ENCODE measurements at regions not wholly inside any gene's neighbourhood (a gene's known extent, or its start where the extent isn't known, plus 50 kb on each side); places are given as distances from the start of the nearest gene placed in this dataset.

DNA sequence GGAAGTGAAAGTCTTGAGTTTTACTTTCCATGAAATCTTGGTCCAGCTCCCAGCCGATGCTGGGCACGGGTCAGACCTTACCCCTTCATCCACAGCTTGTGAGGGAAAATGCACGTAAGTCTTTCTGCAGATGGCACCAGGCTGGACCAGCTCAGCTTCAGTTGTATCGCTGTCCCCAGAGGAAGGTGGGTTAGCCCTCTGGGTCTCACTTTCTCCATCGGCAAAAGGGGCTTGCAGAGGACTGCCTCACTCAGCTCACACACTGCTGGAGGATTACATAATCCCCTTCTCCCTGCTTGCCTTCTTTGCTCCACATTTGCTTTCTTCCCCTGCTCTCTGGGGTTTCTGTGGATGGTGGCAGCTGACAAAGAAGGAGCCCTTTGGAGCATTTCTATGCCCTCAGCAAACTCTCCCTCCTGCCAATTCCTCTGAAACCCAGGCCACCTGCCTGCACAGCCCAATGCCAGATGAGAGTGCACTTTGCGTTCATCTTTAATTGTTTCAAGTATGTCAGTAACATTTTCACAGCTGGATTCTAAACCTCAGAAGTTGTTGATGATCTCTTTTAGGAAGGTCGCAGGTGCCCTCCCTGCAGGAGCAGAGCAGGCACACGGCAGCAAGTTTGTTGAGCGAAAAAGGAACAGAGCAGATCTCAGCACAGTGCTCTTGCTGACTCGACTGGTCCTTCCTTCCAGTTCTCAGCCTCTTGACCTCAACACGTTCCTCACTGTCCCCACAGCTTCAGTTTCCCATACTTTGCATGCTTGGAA lies 155.6 kb upstream of the GLI2 start:
- TF ChIP-seq, protein P1, sequence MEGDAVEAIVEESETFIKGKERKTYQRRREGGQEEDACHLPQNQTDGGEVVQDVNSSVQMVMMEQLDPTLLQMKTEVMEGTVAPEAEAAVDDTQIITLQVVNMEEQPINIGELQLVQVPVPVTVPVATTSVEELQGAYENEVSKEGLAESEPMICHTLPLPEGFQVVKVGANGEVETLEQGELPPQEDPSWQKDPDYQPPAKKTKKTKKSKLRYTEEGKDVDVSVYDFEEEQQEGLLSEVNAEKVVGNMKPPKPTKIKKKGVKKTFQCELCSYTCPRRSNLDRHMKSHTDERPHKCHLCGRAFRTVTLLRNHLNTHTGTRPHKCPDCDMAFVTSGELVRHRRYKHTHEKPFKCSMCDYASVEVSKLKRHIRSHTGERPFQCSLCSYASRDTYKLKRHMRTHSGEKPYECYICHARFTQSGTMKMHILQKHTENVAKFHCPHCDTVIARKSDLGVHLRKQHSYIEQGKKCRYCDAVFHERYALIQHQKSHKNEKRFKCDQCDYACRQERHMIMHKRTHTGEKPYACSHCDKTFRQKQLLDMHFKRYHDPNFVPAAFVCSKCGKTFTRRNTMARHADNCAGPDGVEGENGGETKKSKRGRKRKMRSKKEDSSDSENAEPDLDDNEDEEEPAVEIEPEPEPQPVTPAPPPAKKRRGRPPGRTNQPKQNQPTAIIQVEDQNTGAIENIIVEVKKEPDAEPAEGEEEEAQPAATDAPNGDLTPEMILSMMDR (conservative IDR thresholded peaks at IDR 0.05; ENCODE audit: low read depth): no peak
- DNase-seq (ENCODE audit: low spot score): no peak
- ChIA-PET CTCF (interaction anchor here (0.6 kb wide), 1 partner anchor 25 kb away, joined by 3 read pairs; no protein-coding TSS in a partner anchor), POLR2A (ENCODE audit: low non-redundant PET) (no interaction called here)
- H3K27ac ChIP-seq: no peak overlapping the region

DNA sequence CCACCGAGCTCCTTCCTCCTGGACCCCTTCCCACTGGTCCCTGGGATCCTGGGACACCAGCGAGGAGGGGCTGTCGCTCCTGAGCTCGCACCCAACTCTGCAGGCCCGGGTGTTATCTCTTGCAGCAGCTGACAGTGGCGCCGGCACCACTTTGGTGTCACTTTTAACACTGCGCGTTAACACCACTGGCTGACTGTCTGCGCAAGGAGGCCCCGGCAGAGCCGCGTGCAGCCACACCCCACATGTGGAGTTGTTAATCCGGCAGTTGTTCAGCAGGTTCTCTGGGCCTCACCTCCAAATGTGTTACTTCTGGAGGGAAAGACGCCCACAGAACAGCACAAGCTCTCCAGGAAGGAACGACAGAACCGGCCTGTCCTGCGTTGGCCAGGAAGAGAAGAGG lies 155.0 kb upstream of the GLI2 start:
- ChIA-PET POLR2A (ENCODE audit: low non-redundant PET) (no interaction called here), CTCF (interaction anchor here (0.6 kb wide), 1 partner anchor 26 kb away, joined by 3 read pairs; no protein-coding TSS in a partner anchor)
- DNase-seq (ENCODE audit: low spot score): no peak
- TF ChIP-seq, protein P1 (conservative IDR thresholded peaks at IDR 0.05; ENCODE audit: low read depth): no peak
- no peak overlapping the region for H3K27ac ChIP-seq

GRCh38 chr2:120583121-120583520 lies 152.5 kb upstream of the GLI2 start:
- no peak for DNase-seq (ENCODE audit: low spot score)
- POLR2A ChIA-PET (ENCODE audit: low non-redundant PET): no interaction called here
- CTCF ChIA-PET: no interaction called here
- H3K27ac ChIP-seq: no peak overlapping the region
- TF ChIP-seq, protein P1 (conservative IDR thresholded peaks at IDR 0.05; ENCODE audit: low read depth): no peak

DNA sequence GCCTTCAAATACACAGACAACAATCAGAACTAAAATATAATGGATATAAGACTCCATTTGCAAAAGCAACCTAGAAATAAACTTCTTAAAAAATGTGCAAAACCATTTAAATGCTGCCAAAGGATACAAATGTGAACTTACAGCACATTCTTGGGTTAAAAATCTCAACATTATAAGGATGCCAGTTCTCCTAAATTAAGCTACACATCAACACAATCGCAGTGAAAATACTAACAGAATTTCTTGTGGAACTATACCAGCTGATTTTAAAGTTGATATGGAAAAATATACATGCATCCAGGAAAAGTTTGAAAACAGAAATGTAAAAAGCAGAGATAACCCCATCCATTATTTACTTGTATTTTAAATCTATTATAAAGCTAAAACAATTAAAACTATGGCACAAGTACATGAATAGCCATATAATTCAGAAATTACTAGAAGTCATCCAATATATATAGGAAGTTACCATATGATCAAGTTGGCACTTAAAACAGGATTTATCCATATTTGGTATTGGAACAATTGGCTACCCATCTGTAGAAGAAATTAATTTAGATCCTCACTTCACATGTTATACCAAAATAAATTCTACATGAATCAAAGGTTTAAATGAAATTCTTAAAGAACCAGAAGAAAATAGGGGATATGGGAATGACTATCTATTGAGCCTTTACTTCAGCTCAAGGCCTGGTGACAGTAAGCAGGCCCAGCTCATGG lies 151.7 kb upstream of the GLI2 start:
- no peak overlapping the region for H3K27ac ChIP-seq
- CTCF ChIA-PET: interaction anchor here (0.7 kb wide), 1 partner anchor 17 kb away, joined by 3 read pairs; no protein-coding TSS in a partner anchor
- no peak for DNase-seq (ENCODE audit: low spot score)
- TF ChIP-seq, protein P1 (conservative IDR thresholded peaks at IDR 0.05; ENCODE audit: low read depth): no peak
- POLR2A ChIA-PET (ENCODE audit: low non-redundant PET): no interaction called here

GRCh38 chr2:120586507-120587278 lies 149.0 kb upstream of the GLI2 start:
- CTCF ChIA-PET: no interaction called here
- no peak for DNase-seq (ENCODE audit: low spot score)
- TF ChIP-seq, protein P1 (conservative IDR thresholded peaks at IDR 0.05; ENCODE audit: low read depth): no peak
- H3K27ac ChIP-seq: no peak overlapping the region
- POLR2A ChIA-PET (ENCODE audit: low non-redundant PET): no interaction called here

- DNase-seq (ENCODE audit: low spot score): no peak
- TF ChIP-seq, protein P1 (conservative IDR thresholded peaks at IDR 0.05; ENCODE audit: low read depth): no peak
- CTCF ChIA-PET: no interaction called here
- no peak overlapping the region for H3K27ac ChIP-seq
- POLR2A ChIA-PET (ENCODE audit: low non-redundant PET): no interaction called here
These were observed 148.2 kb upstream of the GLI2 start for GRCh38 chr2:120587279-120587996.
